VCaP (cell line): ENCODE measurements at regions not wholly inside any gene's neighbourhood (a gene's known extent, or its start where the extent isn't known, plus 50 kb on each side); places are given as distances from the start of the nearest gene placed in this dataset.

Experiments used
- H3K27ac ChIP-seq: fragments of 450-650 bp; 2 replicates; pipeline ENCODE4 v1.5.1; 2017
- TF ChIP-seq, protein P1 (sequence below): fragments of 450-650 bp; conservative IDR thresholded peaks from 2 replicates; pipeline ENCODE4 v1.5.1; 2017; ENCODE audit warnings: mild to moderate bottlenecking, moderate library complexity

DNA sequence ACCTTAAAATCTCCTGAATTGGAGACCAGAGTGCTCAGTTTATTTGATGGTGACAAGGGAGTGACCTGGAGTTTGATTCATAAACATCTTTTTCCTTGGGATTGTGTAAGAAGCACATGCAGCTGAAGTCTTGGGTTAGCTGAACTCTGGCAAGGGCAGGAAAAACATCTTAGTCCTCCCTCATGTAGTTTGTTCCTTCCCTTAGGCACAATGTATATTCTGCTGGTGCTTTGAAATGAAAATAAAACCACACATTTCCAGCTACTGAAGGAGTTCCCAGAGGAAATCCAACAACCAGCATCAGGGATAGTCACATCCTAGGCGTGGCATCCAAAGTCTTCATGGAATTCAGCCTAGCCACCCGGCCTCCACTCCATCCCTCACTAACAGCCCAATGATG, 95.2 kb upstream of the PAPPA start:
- H3K27ac ChIP-seq: no peak overlapping the region

DNA sequence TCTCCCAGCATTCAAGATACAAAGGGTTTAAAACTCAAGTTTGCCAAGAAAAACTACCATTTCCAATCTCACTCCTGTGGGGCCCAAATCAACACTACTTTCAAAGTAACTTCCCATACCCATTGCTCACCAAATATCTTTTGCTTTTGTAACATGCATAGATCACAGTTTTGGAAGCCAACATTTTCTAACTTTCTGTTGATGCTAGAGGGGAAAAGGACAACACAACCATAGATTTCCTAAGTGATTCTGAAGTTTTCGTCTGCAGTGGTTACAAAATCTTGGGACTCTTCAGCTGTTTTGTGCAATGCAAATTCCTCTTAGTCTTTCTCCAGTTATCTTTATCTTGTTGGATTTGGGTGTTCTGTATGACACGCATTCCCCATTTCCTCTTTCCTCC, 94.1 kb upstream of the PAPPA start:
- H3K27ac ChIP-seq: no peak overlapping the region
- TF ChIP-seq, protein P1, sequence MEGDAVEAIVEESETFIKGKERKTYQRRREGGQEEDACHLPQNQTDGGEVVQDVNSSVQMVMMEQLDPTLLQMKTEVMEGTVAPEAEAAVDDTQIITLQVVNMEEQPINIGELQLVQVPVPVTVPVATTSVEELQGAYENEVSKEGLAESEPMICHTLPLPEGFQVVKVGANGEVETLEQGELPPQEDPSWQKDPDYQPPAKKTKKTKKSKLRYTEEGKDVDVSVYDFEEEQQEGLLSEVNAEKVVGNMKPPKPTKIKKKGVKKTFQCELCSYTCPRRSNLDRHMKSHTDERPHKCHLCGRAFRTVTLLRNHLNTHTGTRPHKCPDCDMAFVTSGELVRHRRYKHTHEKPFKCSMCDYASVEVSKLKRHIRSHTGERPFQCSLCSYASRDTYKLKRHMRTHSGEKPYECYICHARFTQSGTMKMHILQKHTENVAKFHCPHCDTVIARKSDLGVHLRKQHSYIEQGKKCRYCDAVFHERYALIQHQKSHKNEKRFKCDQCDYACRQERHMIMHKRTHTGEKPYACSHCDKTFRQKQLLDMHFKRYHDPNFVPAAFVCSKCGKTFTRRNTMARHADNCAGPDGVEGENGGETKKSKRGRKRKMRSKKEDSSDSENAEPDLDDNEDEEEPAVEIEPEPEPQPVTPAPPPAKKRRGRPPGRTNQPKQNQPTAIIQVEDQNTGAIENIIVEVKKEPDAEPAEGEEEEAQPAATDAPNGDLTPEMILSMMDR: no peak

More for the DNA sequence above, 95.2 kb upstream of the PAPPA start:
- TF ChIP-seq, protein P1: no peak

DNA sequence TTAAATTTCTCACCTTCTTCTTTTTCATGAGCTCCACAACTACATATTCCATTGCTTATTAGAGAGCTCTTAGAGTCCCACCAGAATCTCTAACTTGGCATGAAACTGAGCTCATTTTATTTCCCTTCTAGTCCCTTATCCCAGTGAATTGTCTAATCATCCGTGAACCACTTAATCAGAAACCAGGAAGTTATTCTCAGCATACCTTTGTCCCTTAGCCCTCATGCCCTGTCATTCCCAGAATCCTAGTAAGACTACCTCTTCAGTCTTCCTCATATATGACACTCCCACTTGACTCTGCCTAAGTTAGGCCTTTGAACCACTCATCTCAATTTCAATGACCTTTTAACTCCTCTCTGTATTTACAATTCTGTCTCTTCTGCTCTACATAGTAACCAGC, 93.0 kb upstream of the PAPPA start:
- TF ChIP-seq, protein P1: no peak
- H3K27ac ChIP-seq: no peak overlapping the region

DNA sequence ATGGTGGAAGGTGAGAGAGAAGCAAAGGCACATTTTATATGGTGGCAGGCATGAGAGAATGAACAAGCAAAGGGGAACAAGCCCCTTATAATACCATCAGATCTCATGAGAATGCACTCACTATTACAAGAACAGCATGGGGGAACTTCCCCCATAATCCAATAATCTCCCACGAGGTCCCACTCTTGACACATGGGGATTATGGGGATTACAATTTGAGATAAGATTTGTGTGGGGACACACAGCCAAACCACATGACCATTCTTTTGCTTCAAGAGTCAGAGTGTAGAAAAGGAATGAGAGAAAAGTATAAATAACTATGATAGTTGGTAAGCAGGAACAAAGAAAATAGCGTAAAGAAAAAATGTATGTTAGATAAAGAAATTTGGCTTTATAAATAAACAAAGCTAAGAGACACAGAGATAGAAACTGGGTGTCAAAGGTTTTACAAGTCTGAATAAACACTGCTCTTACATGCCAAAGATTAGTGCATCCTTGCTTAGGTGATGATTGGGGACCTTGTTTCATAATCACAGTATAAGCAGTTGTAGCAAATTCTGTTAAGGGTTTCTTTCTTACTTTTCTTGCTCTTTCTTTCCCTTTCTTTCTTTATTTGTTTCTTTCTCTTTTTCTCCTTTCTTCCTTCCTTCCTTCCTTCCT, 91.9 kb upstream of the PAPPA start:
- TF ChIP-seq, protein P1: no peak
- no peak overlapping the region for H3K27ac ChIP-seq

DNA sequence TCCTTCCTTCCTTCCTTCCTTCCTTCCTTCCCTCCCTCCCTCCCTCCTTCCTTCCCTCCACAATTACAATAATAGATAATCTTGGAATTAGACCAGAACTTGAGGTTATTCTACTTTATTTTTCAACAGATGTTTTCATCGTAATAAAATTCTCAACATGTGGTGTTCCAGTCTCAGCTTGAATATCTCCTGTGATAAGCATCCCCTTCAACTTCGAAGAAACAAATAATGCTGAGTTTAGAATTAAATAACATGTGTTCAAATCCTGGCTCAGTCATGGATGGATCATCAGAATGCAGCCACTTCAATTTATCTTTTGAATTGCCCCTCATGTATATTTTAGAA, 91.4 kb upstream of the PAPPA start:
- H3K27ac ChIP-seq: no peak overlapping the region
- TF ChIP-seq, protein P1: no peak

DNA sequence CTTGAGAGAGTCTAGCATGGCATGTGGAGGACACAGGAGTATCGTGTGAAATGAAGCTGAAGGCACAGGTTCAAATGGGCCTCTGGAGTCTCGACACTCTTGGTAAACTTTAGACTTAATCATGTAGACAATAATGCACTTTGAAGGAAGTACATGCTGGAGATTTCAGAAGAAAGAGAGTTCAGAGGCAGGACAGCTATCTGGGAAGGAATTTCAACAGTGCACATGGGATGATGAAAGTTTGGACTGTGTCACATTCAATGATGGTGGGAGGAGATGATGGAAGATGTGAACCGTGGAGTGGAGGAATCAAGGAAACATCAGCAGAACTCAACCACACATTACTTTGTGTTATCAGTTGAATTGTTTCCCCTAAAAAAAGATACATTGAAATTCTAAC, 88.6 kb upstream of the PAPPA start:
- H3K27ac ChIP-seq: no peak overlapping the region
- TF ChIP-seq, protein P1: no peak

DNA sequence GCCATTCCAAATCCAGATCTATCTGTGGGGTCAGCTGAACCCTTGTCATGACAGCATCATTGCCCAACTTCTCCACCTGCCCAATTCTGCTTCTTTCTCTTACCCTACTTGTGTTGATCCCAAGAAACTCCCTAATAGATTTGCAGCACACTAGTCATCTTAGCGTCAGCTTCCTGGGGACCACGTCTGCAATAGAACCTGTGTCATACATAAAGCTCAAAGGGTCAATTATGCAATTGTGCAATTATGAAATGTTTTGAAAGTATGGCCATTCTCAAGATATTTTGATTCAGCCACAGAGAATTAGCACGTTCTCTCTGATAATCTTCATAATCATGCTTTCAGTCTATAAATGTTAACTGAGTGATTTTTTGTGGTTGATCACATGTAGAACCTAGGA, 87.4 kb upstream of the PAPPA start:
- H3K27ac ChIP-seq: no peak overlapping the region
- TF ChIP-seq, protein P1: no peak

DNA sequence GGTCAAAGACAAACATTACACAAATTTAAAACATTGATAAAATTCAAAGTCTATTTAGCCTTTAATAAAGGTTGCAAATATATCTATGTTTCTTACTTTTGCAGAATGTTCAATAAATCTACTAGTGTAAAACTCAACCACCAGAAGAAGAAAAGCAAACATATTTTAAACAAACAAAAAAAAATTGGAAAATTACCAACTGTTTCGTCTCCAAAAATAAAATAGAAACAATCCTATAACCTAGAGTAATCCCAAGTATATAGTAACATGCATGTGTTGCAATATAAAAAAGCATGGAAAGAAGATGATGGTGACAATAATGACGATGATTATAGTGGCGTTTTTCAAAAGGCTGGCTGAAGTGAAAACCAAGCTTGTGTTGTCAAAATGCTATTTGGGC, 86.0 kb upstream of the PAPPA start:
- H3K27ac ChIP-seq: no peak overlapping the region
- TF ChIP-seq, protein P1: no peak
